ENCODE measurements at regions not wholly inside any gene's neighbourhood (a gene's known extent, or its start where the extent isn't known, plus 50 kb on each side); places are given as distances from the start of the nearest gene placed in this dataset.

DNA sequence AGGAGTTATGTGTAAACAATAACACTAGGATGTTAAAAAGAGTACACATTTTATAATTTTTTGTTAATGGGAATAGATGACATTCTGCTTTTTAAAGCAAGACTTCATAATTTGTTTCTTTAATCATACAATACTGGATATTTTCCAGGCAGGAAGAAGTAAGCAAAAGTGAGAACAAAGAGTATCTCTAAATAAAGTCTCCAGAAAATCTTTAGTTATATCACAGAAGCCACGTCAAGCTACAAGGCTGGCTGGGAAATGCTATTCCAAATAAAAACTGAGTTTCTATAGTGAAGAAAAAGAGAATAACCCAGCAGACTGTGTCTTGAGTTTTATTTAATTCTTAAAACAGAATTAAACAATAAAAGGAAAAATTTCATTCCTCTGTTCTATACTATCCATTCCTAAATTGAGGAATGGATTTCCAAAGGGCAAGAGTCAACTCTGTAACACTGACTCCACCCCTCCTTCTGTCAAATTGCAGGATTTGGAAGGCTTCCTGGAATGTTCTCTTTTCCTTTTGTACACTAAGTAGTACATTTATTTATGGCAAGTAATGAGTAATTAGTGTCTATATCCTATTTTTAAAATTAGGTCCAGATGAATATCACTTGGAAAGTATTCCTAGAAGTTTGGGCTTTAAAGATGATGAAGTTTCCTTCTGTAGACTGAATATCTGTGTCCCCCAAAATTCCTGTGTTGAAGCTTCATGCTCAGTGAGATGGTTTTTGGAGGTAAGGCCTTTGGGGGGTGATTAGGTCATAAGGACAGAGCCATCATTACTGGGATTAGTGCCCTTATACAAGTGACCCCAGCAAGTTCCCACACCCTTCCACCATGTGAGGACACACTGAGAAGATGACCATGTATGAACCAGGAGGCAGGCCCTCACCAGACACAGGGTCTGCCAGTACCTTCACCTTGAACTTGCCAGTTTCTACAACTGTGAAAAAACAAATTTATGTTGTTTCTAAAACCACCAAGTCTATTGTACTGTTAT, 290.9 kb downstream of the CRPPA start:
- no peaks in the 10 kb centered on the region for H3K27me3 ChIP-seq (ENCODE audit: low read depth, low read length)
- H3K36me3 ChIP-seq (ENCODE audit: control insufficient read depth in 1 of 2, insufficient read depth in 2 of 2, low read length in 2 of 2), result no peaks in the 10 kb centered on the region
- H3K9me3 ChIP-seq (ENCODE audit: control insufficient read depth in 1 of 2, low read length in 2 of 2), result peaks cover 0 to 3% of the 10 kb centered on the region in 2 donors
- H3K4me3 ChIP-seq (ENCODE audit: low read depth in 1 of 2, low read length in 2 of 2), result no peak overlapping the region
- H3K4me1 ChIP-seq (ENCODE audit: control insufficient read depth in 1 of 2, insufficient read depth in 2 of 2, low read length in 2 of 2), result no peaks in the 10 kb centered on the region
- H3K27ac ChIP-seq (ENCODE audit: low read length), result peak overlapping the region; percentile 56

DNA sequence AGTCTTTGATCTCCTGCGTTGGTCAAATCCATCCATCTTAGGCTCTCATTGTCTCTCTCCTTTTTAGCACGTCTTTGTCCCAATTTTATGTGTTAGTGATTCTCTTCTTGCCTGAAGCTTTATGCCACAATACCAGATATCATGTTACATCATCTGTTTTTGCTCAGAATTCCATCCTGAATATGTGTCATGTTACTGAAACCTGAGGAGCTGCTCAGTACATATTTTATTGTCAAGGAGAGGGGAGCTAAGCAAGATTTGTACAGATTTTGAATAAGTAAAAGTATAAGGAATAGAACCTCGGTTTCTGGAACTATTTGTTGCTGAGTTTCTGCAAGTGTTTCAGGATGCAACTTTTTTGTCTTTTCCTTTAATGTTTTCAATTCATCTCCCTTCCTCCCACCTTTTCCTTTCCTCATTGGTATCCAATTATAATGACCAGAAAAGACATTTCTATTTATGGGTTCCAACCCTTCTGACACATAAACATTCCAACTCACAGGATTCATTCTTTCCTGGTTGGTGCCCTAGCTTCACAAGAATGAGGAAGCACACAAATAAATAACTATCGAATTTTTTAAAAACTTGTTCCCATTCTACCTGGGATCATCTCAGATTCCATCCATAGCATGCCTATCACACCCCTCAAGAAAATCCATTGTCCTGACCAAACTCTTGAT, 291.8 kb downstream of the CRPPA start:
- no peaks in the 10 kb centered on the region for H3K4me1 ChIP-seq (ENCODE audit: control insufficient read depth in 1 of 2, insufficient read depth in 2 of 2, low read length in 2 of 2)
- H3K27me3 ChIP-seq (ENCODE audit: low read depth, low read length), result no peaks in the 10 kb centered on the region
- H3K36me3 ChIP-seq (ENCODE audit: control insufficient read depth in 1 of 2, insufficient read depth in 2 of 2, low read length in 2 of 2), result no peaks in the 10 kb centered on the region
- peak overlapping the region; percentile 56 for H3K27ac ChIP-seq (ENCODE audit: low read length)
- H3K9me3 ChIP-seq (ENCODE audit: control insufficient read depth in 1 of 2, low read length in 2 of 2), result peaks cover 0 to 3% of the 10 kb centered on the region in 2 donors
- no peak overlapping the region for H3K4me3 ChIP-seq (ENCODE audit: low read depth in 1 of 2, low read length in 2 of 2)

DNA sequence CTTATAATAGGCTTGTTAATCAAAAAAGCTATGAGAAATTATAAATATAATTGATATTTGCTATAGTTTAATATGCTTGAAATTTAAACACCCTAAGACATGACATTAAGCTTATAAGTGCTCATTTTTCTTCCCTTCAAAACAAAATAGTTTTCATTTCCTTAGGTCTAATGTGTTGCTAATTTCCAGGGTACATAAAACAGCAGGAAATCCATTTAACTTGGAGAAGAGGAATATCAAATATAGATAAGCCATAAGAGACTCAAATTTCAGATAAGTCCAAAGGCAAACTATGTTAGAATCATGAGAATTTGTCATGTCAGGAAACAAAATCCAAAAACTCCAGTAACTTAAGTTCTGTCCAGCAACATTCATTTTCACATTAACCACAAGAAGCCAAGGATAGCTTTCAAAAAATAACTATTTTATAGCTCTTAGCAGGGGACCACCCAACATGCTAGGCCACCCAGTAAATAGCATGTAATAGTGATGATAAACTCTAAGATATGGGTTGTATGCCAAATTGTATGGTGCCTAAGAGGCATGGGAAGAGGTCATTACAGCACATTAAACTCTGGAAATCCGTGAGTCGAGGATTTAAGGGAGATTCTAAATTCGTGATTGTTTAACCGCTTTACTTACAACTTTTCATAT, 298.1 kb downstream of the CRPPA start:
- H3K9me3 ChIP-seq (ENCODE audit: control insufficient read depth in 1 of 2, low read length in 2 of 2), result peaks cover 0 to 3% of the 10 kb centered on the region in 2 donors
- H3K27me3 ChIP-seq (ENCODE audit: low read depth, low read length), result no peaks in the 10 kb centered on the region
- H3K4me1 ChIP-seq (ENCODE audit: control insufficient read depth in 1 of 2, insufficient read depth in 2 of 2, low read length in 2 of 2), result no peaks in the 10 kb centered on the region
- H3K36me3 ChIP-seq (ENCODE audit: control insufficient read depth in 1 of 2, insufficient read depth in 2 of 2, low read length in 2 of 2), result no peaks in the 10 kb centered on the region
- H3K4me3 ChIP-seq (ENCODE audit: low read depth in 1 of 2, low read length in 2 of 2), result no peak overlapping the region
- H3K27ac ChIP-seq (ENCODE audit: low read length), result no peak overlapping the region

DNA sequence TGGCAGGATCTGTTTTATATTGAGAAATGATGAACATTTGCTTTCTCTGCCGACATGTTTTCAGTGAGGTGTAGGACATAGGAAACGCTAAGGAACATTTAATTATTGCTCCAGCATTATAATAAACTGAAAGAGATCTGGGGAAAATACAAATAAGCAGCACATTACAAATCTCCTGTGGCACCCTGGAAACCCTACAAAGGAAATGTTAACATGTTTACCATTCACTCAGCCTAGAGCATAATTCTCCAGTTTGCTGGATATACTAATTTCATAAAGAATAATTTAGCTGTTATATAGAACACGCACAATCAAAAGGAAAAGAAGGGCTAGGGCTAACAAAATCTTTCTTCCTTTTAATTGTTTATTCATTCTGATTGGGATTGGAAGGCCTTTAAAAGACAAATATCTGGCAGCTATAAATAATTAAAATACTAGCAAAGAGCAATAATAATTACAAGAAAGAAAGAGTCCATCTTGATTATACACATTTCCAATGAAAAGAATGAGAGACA, 299.4 kb downstream of the CRPPA start:
- no peak overlapping the region for H3K4me3 ChIP-seq (ENCODE audit: low read depth in 1 of 2, low read length in 2 of 2)
- no peaks in the 10 kb centered on the region for H3K27me3 ChIP-seq (ENCODE audit: low read depth, low read length)
- H3K4me1 ChIP-seq (ENCODE audit: control insufficient read depth in 1 of 2, insufficient read depth in 2 of 2, low read length in 2 of 2), result no peaks in the 10 kb centered on the region
- H3K36me3 ChIP-seq (ENCODE audit: control insufficient read depth in 1 of 2, insufficient read depth in 2 of 2, low read length in 2 of 2), result no peaks in the 10 kb centered on the region
- H3K27ac ChIP-seq (ENCODE audit: low read length), result no peak overlapping the region
- H3K9me3 ChIP-seq (ENCODE audit: control insufficient read depth in 1 of 2, low read length in 2 of 2), result no peaks in the 10 kb centered on the region

DNA sequence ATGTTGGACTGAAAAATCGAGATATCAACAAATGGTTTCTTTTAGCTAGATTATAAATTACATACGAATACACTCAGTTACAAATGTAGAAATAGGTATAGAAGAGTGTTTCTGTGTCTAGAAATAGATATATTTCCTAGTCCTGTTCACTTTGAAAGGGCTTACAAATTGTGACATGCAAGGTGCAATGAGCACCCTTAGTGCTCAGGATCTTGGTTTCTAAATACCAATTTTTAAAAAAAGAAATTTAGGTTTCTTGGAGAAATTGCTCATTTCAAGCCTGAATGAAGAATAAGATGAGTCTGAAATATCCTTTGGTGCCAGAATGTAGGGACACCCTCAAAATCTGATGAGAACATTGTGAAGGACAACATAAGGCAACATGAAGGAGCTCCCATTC, 306.0 kb downstream of the CRPPA start:
- Histone ChIP-seq H3K4me1 (ENCODE audit: control insufficient read depth in 1 of 2, insufficient read depth in 2 of 2, low read length in 2 of 2) (no peaks in the 10 kb centered on the region), H3K36me3 (ENCODE audit: control insufficient read depth in 1 of 2, insufficient read depth in 2 of 2, low read length in 2 of 2) (no peaks in the 10 kb centered on the region), H3K9me3 (ENCODE audit: control insufficient read depth in 1 of 2, low read length in 2 of 2) (peaks cover 0 to 9% of the 10 kb centered on the region in 2 donors), H3K4me3 (ENCODE audit: low read depth in 1 of 2, low read length in 2 of 2) (no peak overlapping the region), H3K27ac (ENCODE audit: low read length) (no peak overlapping the region), H3K27me3 (ENCODE audit: low read depth, low read length) (no peaks in the 10 kb centered on the region)

DNA sequence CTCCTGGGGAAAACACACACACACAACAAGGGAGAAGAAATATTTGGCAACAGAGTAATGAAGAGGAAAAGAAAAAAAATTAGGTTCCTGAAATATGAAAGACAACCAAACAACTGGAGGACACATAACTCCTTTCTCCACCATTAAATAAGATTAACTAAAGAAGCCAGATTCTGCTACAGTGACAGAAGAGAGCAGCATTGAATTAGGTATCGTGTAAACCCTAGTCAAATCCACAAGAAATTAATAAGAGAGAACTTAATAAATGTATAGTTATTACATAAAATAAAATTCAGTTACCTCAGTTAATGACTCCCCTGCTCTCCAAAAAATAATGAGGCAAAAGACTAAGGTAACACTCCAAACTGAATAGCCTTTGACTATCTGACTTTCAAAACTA, 306.7 kb downstream of the CRPPA start:
- Histone ChIP-seq H3K36me3 (ENCODE audit: control insufficient read depth in 1 of 2, insufficient read depth in 2 of 2, low read length in 2 of 2) (no peaks in the 10 kb centered on the region), H3K9me3 (ENCODE audit: control insufficient read depth in 1 of 2, low read length in 2 of 2) (peaks cover 5 to 10% of the 10 kb centered on the region in 2 donors), H3K27me3 (ENCODE audit: low read depth, low read length) (no peaks in the 10 kb centered on the region), H3K4me3 (ENCODE audit: low read depth in 1 of 2, low read length in 2 of 2) (no peak overlapping the region), H3K4me1 (ENCODE audit: control insufficient read depth in 1 of 2, insufficient read depth in 2 of 2, low read length in 2 of 2) (no peaks in the 10 kb centered on the region), H3K27ac (ENCODE audit: low read length) (no peak overlapping the region)

DNA sequence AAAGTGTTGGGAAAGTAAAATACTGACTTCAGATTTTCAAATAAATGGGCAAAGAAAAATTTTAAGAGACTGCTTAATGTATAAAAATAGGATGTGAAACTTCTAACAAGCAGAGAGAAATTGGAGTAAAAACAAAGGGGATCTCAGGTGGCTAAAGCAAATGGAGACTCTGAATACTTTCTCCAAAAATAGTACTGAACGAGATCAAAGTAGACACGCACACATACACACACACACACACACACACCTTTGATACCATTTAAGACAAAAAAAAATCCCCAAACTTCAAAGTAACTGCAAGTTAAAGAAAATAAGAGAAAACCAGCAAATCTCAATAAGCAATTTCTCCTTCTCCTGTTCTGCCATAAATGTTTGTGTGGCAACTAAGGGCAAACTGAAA, 307.3 kb downstream of the CRPPA start:
- Histone ChIP-seq H3K9me3 (ENCODE audit: control insufficient read depth in 1 of 2, low read length in 2 of 2) (peaks cover 5 to 10% of the 10 kb centered on the region in 2 donors), H3K27me3 (ENCODE audit: low read depth, low read length) (no peaks in the 10 kb centered on the region), H3K36me3 (ENCODE audit: control insufficient read depth in 1 of 2, insufficient read depth in 2 of 2, low read length in 2 of 2) (no peaks in the 10 kb centered on the region), H3K27ac (ENCODE audit: low read length) (no peak overlapping the region), H3K4me1 (ENCODE audit: control insufficient read depth in 1 of 2, insufficient read depth in 2 of 2, low read length in 2 of 2) (no peaks in the 10 kb centered on the region), H3K4me3 (ENCODE audit: low read depth in 1 of 2, low read length in 2 of 2) (no peak overlapping the region)

DNA sequence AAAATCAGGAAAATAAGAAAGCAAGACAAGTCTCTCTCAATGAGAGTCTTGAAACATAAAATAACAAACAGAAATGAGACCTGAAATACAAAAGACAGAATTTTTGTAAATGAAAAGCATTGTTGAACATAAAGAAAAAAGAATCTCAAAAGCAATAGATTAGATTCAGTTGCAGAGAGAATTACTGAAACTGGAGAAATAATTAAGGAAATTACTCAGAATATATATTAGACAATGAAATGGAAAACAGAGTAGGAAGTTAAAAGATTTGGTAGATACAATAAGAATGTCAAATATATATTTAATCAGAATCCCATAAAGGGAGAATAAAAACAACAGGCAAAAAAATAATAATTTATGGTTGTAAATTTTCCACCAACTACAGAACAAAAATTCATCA, 308.3 kb downstream of the CRPPA start:
- no peaks in the 10 kb centered on the region for H3K36me3 ChIP-seq (ENCODE audit: control insufficient read depth in 1 of 2, insufficient read depth in 2 of 2, low read length in 2 of 2)
- peaks cover 5 to 12% of the 10 kb centered on the region in 2 donors for H3K9me3 ChIP-seq (ENCODE audit: control insufficient read depth in 1 of 2, low read length in 2 of 2)
- H3K27ac ChIP-seq (ENCODE audit: low read length), result no peak overlapping the region
- H3K4me1 ChIP-seq (ENCODE audit: control insufficient read depth in 1 of 2, insufficient read depth in 2 of 2, low read length in 2 of 2), result no peaks in the 10 kb centered on the region
- H3K27me3 ChIP-seq (ENCODE audit: low read depth, low read length), result no peaks in the 10 kb centered on the region
- no peak overlapping the region for H3K4me3 ChIP-seq (ENCODE audit: low read depth in 1 of 2, low read length in 2 of 2)

DNA sequence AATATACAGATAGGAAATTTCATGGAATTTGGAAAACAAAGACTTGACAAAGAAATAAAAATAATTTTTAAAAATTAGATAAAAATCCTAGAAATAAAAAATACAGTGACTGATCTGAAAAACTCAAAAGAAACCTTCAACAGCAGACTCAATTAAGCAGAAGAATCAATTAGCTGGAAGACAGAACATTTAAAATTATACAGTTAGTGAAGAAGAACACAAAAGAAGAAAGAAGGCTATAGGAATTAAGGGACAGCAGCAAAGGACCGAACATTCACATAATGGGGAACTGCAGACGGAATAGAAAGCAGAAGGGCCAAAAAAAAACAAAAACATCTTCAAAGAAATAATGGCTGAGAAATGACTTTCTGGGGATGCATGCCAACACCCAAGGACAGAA, 314.5 kb downstream of the CRPPA start:
- Histone ChIP-seq H3K36me3 (ENCODE audit: control insufficient read depth in 1 of 2, insufficient read depth in 2 of 2, low read length in 2 of 2) (no peaks in the 10 kb centered on the region), H3K4me3 (ENCODE audit: low read depth in 1 of 2, low read length in 2 of 2) (no peak overlapping the region), H3K27ac (ENCODE audit: low read length) (no peak overlapping the region), H3K4me1 (ENCODE audit: control insufficient read depth in 1 of 2, insufficient read depth in 2 of 2, low read length in 2 of 2) (no peaks in the 10 kb centered on the region), H3K9me3 (ENCODE audit: control insufficient read depth in 1 of 2, low read length in 2 of 2) (peaks cover 13 to 22% of the 10 kb centered on the region in 2 donors), H3K27me3 (ENCODE audit: low read depth, low read length) (no peaks in the 10 kb centered on the region)

DNA sequence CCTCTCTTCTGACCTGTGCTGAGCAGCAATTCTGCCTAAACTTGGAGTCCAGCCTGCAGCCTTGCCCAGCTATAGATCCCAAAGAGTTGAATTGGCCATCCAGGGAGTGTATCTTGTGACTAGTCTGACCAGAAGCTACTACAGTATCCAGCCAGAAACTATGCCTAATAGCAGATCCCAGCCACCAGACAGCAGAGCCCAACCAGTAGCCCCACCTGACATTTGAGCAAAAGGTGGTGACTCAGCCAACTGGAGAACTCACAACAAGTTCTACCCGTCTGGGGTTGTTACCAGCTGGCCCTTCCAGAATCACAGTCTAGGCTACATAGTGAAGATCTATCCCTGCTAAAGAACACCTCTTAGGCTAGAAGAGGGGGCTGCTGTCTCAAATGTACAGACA, 315.0 kb downstream of the CRPPA start:
- Histone ChIP-seq H3K9me3 (ENCODE audit: control insufficient read depth in 1 of 2, low read length in 2 of 2) (peaks cover 13 to 22% of the 10 kb centered on the region in 2 donors), H3K27me3 (ENCODE audit: low read depth, low read length) (no peaks in the 10 kb centered on the region), H3K27ac (ENCODE audit: low read length) (no peak overlapping the region), H3K36me3 (ENCODE audit: control insufficient read depth in 1 of 2, insufficient read depth in 2 of 2, low read length in 2 of 2) (no peaks in the 10 kb centered on the region), H3K4me3 (ENCODE audit: low read depth in 1 of 2, low read length in 2 of 2) (peak overlapping the region in 1 of 2 donors; percentile 17), H3K4me1 (ENCODE audit: control insufficient read depth in 1 of 2, insufficient read depth in 2 of 2, low read length in 2 of 2) (no peaks in the 10 kb centered on the region)

DNA sequence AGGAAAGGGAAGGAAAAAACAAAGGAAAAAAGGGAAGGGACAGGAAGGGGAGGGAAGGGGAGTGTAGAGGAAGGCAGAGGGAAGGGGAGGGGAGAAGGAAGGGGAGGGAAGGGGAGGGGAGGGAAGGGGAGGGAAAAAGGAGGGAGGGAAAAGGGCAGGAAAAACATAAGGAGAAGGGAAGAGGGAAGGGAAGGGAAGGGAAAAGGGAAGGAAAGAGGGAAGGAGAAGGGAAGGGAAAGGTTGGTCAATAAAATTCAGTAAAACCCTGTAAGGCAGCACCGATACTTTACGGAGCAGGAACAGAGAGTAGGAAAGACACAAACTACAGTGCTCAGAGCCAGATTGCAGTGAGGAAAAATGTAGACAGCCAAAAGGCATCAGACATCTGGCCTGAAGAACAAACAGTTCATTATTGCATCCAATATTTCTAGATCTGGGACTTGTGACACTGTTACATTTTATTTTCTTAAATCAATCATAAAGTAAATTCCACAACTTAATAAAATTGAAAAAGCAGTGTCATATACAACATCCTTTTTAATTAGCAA, 322.0 kb downstream of the CRPPA start:
- H3K36me3 ChIP-seq (ENCODE audit: control insufficient read depth in 1 of 2, insufficient read depth in 2 of 2, low read length in 2 of 2), result no peaks in the 10 kb centered on the region
- no peak overlapping the region for H3K4me3 ChIP-seq (ENCODE audit: low read depth in 1 of 2, low read length in 2 of 2)
- no peaks in the 10 kb centered on the region for H3K9me3 ChIP-seq (ENCODE audit: control insufficient read depth in 1 of 2, low read length in 2 of 2)
- peaks cover 0 to 11% of the 10 kb centered on the region in 2 donors for H3K4me1 ChIP-seq (ENCODE audit: control insufficient read depth in 1 of 2, insufficient read depth in 2 of 2, low read length in 2 of 2)
- H3K27me3 ChIP-seq (ENCODE audit: low read depth, low read length), result no peaks in the 10 kb centered on the region
- H3K27ac ChIP-seq (ENCODE audit: low read length), result no peak overlapping the region
